Astrocyte of the spinal cord (primary cell): ENCODE measurements at regions not wholly inside any gene's neighbourhood (a gene's known extent, or its start where the extent isn't known, plus 50 kb on each side); places are given as distances from the start of the nearest gene placed in this dataset.

Experiments used
- DNase-seq: peaks from one replicate; pipeline ENCODE4 v3.0.0; 2011; ENCODE audit warnings: low read depth, low spot score
- H3K4me3 ChIP-seq: 2 replicates; pipeline ENCODE4 v1.5.1; 2011; ENCODE audit warnings: low read depth, mild to moderate bottlenecking, low read length, moderate library complexity
- in situ Hi-C: cut with HindIII; loops from 2 replicates; pipeline ENCODE4 v1.10.0; 2017; ENCODE audit warnings: low sequenced_read_pairs
- TF ChIP-seq, protein P1 (sequence below): IDR thresholded peaks from 2 replicates; pipeline ENCODE4 v1.5.1; 2012; ENCODE audit warnings: low read depth, mild to moderate bottlenecking, low read length, inconsistent platforms

DNA sequence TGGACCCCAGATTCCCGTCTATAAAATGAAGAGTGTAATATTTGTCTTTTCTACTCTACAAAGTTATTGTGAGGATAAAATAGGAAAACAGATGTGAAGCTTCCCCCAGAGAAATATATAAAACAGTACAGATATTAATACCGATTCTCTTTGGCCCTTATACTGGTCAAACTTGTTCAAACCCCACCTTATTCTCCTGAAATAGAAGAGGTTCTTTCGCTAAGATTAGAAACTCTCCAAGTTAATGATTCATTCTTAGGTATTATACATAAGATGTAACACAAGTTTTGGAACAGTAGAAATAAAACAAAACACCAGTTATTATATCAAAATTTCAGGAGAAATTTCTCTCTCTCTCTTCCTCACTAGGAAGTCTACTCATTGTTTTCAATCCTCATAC is 852.4 kb upstream of the ADAMTS5 start:
- TF ChIP-seq, protein P1, sequence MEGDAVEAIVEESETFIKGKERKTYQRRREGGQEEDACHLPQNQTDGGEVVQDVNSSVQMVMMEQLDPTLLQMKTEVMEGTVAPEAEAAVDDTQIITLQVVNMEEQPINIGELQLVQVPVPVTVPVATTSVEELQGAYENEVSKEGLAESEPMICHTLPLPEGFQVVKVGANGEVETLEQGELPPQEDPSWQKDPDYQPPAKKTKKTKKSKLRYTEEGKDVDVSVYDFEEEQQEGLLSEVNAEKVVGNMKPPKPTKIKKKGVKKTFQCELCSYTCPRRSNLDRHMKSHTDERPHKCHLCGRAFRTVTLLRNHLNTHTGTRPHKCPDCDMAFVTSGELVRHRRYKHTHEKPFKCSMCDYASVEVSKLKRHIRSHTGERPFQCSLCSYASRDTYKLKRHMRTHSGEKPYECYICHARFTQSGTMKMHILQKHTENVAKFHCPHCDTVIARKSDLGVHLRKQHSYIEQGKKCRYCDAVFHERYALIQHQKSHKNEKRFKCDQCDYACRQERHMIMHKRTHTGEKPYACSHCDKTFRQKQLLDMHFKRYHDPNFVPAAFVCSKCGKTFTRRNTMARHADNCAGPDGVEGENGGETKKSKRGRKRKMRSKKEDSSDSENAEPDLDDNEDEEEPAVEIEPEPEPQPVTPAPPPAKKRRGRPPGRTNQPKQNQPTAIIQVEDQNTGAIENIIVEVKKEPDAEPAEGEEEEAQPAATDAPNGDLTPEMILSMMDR = no peak
- in situ Hi-C loops = no loop called here
- no peak for DNase-seq
- H3K4me3 ChIP-seq = no peak overlapping the region

- no peak overlapping the region for H3K4me3 ChIP-seq
- in situ Hi-C loops = no loop called here
- no peak for DNase-seq
- TF ChIP-seq, protein P1 = no peak
These were observed 852.0 kb upstream of the ADAMTS5 start for GRCh38 chr21:27818847-27819246.

DNA sequence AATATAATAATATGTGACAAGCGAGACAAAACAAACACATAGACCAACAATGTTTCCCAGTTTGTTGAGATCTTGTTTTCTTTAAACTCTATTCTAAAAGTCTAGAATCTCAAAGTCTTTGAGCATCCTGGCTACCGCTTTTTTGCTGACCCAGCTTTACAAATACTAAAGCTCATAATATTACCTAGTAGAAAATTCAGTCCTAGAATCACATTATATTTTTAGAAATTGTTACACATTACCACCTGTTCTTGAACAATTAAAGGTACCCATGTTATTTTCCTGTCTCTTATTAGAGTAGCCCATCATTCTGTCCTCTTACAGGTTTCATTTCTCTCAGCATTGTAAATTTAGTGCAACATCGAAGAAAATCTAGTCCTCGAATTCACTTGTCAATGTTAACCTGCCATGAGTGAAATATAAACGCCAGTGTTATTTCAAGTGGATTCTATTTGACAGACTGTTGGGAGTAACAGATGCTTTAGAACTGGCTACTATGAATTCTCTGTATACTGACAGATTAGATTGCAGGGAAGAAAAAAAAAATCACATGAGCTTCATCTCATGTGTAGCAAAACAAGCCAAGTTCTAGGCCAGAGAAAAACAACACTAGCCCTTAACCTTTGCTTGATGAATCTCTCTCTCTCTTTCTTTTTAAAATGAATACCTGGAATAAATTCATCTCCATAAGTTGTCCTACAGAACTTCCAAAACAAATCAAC is 851.2 kb upstream of the ADAMTS5 start:
- in situ Hi-C loops = no loop called here
- no peak for DNase-seq
- no peak overlapping the region for H3K4me3 ChIP-seq
- TF ChIP-seq, protein P1 = no peak

- in situ Hi-C loops = no loop called here
- no peak for DNase-seq
- no peak overlapping the region for H3K4me3 ChIP-seq
- TF ChIP-seq, protein P1 = no peak
These were observed 850.2 kb upstream of the ADAMTS5 start for GRCh38 chr21:27817074-27817473.

DNA sequence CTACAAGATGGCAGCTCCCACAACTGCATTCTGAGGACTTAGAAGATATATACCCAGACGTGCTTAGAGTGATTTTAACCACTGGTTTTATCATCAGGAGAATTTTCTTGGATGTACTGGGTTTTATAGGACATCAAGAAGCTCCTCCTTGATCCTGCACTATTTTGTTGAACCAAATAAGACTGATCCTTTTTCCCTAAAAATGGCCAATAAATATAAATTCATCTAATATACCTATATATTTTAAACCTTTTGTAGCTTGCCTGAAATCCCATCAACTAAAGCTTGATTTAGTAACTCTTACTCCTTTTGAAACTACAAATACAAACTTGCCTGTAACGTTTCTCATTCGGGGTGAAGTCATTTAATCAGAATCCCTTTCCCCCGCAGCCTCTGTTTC is 849.4 kb upstream of the ADAMTS5 start:
- no peak for DNase-seq
- H3K4me3 ChIP-seq = no peak overlapping the region
- in situ Hi-C loops = no loop called here
- TF ChIP-seq, protein P1 = no peak

DNA sequence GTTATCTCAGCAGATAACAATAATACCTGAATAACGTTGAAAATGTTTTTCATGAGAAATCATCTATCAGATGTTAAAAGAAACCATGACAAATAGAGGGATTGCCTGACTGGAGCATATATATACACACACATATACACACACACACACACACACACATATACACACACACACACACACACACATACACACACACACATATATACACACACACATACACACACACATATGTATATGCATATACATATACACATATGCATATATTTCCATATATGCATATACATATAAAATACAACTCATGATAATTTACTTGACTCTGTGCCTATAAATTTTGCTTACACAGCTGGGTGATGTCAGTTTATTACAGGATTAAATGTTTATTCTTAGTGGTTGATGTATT is 847.3 kb upstream of the ADAMTS5 start:
- DNase-seq = no peak
- TF ChIP-seq, protein P1 = no peak
- in situ Hi-C loops = no loop called here
- no peak overlapping the region for H3K4me3 ChIP-seq
